Activated CD4-positive, CD25-positive, alpha-beta regulatory T cell treated with anti-CD3 and anti-CD28 coated beads, Interleukin-2, amount 50 U/mL, for 24 hours (primary cell): ENCODE measurements at regions not wholly inside any gene's neighbourhood (a gene's known extent, or its start where the extent isn't known, plus 50 kb on each side); places are given as distances from the start of the nearest gene placed in this dataset.

Experiments
- ATAC-seq, 2 donors: fragments of 150-1000 bp; cut with Tn5 transposase; one replicate each; pipeline ENCODE4 v1.10.0; 2021; ENCODE audit warnings: mild to moderate bottlenecking in 1 of 2, moderate library complexity in 1 of 2

GRCh38 chr14:46788994-46789393, 137.4 kb upstream of the RPL10L start:
- no peak for ATAC-seq

- no peak for ATAC-seq
Measured at GRCh38 chr14:46782281-46782680, 130.7 kb upstream of the RPL10L start.

GRCh38 chr14:46769292-46769691, 117.7 kb upstream of the RPL10L start:
- peak; percentile 13 to 38 for ATAC-seq

- ATAC-seq: no peak
Measured at GRCh38 chr14:46747001-46747652, 95.5 kb upstream of the RPL10L start.

- no peak for ATAC-seq
Measured at GRCh38 chr14:46734286-46734685, 82.7 kb upstream of the RPL10L start.

GRCh38 chr14:46717211-46717610, 65.6 kb upstream of the RPL10L start:
- no peak for ATAC-seq
